Effector CD4-positive, alpha-beta T cell (primary cell): ENCODE measurements at regions not wholly inside any gene's neighbourhood (a gene's known extent, or its start where the extent isn't known, plus 50 kb on each side); places are given as distances from the start of the nearest gene placed in this dataset.

Source experiments
- DNase-seq: peaks from one replicate; pipeline ENCODE4 v3.0.0-alpha.2; 2020

DNA sequence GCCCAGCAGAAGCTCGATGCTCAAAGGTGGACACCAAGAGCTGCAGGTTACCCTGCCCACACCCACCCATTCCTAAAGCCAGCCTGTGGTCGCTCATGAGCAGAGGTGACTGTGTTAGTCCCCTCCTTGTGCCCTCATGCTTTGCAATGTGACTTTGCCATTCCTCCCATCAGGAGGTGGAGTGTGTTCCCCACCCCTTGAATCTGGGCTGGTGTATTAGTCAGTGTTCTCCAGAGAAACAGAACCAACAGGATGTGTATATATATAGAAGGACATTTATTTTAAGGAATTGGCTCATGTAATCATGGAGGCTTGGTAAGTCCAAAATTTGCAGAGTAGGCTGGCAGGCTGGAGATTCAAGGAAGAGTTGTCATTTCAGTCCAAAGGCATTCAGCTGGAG is 54.4 kb upstream of the RNF24 start:
- no peak for DNase-seq

- DNase-seq: no peak
Observed at GRCh38 chr20:4068708-4069107, 53.4 kb upstream of the RNF24 start.

GRCh38 chr20:4067600-4068261 is 52.4 kb upstream of the RNF24 start:
- DNase-seq: no peak

GRCh38 chr20:4066551-4066950 is 51.2 kb upstream of the RNF24 start:
- DNase-seq: no peak

DNA sequence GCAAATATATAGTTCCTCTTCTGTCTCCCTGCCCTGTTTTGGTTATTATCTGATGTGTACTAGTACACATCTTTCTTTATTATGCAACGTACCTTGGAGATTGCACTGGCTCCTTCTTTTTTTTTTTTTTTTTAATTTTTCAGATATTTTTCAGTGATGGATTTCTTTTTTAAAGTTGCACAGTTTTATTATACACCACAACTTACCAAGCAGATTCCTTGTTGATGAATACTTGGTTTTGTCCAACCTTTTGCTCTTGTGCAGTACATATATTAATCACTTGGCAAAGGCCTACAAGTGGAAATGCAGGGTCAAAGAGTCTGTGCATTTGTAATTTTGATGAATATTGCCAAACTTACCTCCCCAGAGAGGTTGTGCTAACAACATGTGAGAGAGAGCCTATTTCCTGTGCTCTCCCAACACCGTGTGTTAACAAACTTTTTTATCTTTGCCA is 50.1 kb upstream of the RNF24 start:
- no peak for DNase-seq
